HG03045 (cell line): ENCODE measurements at regions not wholly inside any gene's neighbourhood (a gene's known extent, or its start where the extent isn't known, plus 50 kb on each side); places are given as distances from the start of the nearest gene placed in this dataset.
"Not testable (repeated sequence)": the region's sequence is repeated elsewhere in the genome, so short reads cannot be mapped to it uniquely, and the experiment has no call there.

Experiments used
- ATAC-seq: cut with Tn5 transposase; IDR thresholded peaks from one replicate; pipeline ENCODE4 v1.9.1; 2021; ENCODE audit warnings: mild to moderate bottlenecking, moderate library complexity; ENCODE audit not compliant: unreplicated experiment

DNA sequence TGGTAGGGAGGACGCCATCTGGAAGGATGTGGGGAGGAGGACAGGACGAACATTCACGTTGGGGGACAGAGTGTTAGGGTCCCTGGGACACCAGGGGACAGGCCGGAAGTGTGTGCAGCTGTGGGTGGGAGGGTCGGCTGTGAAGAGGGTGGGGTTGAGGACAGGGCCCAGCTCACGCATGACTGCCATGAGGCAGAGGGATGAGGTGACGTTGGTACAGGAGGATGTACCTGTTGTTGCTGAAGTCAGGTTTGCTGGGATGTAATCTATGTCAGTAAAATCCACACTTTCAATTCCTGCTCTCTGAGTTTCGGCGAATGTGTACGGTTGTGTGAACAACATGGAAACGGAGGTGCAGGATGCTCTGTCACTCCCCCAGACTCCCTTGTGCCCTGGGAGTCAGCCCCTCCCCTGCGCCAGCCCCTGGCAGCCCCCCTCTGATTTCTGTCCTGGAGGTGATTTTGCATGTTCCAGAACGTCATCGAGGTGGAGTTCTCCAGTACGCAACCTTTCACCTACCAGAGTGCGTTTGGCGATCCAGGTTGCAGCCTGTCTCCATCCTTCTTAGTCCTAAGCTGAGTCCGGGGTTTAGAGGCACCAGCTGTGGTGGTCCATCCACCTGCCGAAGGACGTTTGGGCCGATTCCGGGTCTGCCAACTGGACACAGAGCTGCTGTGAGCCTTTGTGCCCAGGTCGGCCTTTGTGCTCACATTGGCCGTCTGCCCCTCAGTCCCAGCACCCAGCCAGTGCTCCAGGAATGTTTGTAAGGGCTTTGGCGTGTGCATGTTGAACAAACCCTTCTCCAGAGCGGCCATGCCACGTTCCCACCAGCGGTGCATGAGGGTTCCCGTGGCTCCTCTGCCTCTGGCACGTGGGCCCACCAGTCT, 203.2 kb downstream of the NPIPB11 start:
- not testable (repeated sequence) for ATAC-seq

DNA sequence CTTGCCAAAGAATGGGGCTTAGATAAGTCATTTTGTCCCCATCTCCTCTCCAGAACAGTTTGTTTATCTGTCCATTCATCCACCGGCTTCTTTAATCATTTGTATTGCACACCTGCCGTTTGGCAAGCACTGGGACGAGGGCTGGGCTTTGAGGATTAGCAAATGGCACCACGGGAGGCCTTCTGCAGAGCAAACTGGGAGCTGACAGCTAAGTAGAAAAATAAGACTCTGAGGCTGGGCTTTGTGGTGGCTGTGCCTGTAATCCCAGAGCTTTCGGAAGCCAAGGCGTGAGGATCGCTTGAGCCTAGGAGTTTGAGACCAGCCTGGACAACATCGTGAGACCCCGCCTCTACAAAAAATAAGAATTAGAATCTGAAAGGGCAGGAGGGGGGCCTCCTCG, 203.9 kb downstream of the NPIPB11 start:
- not testable (repeated sequence) for ATAC-seq

DNA sequence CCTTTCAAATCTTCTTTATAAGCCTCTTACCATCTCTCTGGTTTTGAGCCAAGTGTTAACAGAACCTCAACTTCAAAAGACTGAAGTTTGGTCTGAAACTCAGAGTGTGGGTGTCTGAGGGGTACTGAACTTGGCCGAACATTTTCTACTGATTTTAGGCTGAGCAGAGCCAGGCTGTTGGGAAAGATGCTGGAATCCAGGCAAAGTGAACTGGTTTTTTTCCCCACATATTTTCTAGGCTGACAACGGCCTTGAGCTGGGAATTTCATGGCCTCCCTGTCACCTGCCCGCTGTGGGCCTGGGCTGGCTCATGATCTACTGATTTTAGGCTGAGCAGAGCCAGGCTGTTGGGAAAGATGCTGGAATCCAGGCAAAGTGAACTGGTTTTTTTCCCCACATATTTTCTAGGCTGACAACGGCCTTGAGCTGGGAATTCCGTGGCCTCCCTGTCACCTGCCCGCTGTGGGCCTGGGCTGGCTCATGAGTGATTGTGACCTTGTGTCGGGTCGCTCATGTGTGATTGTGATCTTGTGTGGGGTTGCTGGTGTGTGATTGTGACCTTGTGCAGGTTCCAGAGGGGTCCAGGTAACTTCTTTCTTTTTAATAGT, 204.4 kb downstream of the NPIPB11 start:
- ATAC-seq = not testable (repeated sequence)

DNA sequence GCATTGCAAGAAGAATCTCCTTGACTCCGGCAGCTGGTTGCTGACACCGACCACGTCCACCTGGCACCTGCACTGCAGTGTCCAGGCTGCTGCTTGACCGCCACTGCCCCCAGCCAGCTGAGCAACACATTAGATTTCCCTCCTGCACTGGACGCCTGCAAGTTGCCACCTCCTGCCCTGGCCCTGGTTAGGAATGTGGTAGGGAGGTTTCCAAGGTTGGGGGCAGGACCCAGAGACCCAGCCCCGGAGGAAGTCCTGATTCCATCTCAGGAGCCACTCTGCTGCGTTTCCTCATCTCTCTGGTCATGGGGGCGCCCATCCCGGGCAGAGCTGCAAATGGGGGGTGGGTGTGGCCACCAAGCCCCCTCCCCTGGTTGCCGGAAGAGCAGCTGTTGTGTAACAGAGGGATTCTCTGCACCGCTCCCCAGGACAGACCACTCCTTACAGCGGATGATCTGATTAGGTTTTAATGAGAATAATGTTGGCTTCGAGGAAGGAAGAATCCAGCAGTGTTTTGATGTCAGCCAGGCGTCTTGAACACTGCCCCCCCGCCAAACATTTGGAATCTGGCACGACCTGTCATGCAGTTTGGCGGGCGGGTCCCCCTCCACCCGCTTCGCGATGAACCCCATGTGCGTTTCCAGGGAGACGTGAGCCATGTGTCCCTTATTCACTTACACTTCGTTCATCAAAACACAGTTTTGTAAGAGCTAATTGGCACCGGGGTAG, 205.1 kb downstream of the NPIPB11 start:
- not testable (repeated sequence) for ATAC-seq

DNA sequence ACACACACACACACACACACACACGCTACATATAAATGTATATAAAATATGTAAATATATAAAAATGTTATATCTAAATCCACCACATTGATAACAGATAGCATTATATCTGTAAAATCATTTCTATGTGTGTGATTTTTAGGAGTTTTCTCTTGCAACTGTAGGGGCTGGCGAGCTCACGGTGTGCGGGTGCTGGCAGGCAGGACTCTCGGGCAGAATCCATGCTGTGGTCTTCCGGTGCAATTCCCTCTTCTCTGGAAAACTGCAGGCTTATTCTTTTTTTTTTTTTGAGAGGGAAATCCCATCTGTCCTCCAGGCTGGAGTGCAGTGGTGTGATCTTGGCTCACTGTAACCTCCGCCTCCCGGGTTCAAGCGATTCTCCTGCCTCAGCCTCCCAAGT, 205.8 kb downstream of the NPIPB11 start:
- not testable (repeated sequence) for ATAC-seq

DNA sequence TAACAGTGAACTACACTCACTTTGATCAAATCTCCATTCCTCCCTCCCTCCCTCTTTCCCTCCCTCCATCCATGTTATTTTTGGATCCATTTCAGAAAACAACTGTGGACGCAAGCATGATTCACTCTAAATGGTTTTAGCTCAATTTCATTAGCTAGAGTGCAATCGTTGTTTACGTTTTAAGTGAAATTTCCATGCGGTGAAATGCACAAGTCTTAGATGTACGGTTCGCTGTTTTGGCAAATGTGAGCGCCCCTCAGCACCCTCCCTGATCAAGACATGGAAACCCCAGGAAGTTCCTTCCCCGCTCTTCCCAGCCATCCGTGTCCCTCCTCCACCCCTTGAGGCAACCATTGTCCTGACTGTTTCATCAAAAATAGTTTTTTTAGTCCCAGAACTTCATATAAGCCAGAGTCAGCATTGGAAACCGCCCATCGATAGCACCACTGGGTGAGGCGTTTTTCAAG, 206.3 kb downstream of the NPIPB11 start:
- not testable (repeated sequence) for ATAC-seq

DNA sequence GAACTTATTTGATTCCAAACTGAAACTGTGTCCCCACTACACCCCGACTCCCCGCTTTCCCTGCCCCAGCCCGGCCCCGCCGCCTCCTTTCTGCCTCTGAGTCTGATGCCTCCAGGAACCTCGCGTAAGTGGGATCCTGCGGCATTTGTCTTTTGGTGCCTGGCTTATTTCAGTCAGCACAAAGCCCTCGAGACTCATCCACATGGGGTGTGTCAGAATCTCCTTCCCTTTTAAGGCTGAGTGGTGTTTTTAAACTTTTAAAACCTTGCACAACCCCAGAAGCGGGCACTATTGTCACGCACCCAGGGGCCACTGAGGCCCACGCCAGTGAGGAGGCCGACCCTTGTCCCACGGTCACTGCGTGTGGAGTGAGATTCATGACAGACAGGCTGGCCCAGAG, 206.9 kb downstream of the NPIPB11 start:
- not testable (repeated sequence) for ATAC-seq

DNA sequence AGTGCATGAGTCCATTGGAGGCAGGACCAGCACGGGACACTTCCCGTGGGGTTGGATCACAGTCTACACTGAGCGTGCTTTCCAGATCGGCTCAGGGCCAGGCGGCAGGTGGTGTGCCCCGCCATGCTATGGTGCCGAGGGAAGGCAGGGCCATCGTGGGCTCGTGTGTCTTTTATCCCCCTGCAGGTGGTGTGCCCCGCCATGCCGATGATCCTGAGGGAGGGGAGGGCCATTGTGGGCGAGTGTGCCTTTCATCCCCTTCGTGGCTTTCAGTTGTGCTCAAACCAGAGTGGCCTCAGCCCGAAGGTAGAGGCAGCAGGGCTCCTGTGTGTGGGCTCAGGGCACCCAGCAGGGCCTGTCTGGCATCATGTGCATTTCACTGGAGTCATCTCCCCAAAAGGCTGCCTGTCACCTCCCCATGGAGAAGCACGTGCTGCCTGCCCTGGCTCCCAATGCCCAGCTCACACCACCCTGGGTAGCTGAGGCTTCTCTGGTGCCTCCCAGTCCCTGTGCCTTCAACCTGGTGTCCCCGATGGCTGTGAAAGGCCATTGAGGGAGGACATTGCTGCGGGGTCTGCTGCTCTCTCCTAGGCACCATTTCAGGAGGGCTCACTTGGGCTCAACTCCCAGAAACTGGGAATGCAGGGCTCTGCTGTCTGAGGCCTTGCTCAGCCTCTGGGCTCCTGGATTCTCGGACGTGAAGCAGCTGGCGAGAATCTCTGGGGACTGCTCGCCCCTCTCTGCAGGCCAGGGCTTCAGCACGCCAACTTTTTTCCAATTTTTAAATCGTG, 207.6 kb downstream of the NPIPB11 start:
- ATAC-seq = no peak

DNA sequence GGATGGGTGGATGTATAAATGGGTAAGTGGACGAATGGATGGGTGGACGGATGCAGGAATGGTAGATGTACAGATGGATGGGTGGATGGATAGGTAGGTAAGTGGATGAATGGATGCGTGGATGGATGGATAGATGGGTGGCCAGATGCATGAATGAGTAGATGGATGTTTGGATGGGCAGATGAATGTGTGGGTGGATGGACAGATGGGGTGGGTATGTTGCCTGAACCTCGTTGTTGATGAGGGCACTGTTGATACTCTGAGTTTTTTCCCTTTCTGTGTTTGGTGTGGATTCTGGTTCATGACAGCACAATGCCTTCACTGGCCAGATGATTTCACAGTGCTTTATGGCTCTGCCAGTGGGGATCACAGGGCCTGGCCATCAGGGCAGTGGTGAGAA, 208.3 kb downstream of the NPIPB11 start:
- no peak for ATAC-seq

DNA sequence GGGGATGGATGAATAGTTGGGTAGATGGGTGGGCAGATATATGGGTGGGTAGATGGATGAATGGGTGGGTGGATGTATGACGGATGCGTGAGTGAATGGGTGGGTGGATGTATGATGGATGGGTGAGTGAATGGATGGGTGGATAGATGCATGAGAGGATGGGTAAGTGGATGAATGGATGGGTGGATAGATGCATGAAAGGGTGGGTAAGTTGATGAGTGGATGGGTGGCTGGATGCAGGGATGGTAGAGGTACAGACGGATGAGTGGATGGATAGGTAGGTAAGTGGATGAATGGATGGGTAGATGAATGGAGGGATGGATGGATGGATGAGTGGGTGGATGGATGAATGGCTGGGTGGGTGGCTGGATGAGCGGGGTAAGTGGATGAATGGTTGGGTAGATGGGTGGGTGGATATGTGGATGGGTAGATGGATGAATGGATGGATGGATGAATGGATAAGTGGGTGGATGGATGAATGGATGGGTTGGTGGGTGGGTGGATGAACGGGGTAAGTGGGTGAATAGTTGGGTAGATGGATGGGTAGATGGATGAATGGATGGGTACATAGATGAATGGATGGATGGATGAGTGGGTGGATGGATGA, 208.9 kb downstream of the NPIPB11 start:
- ATAC-seq = not testable (repeated sequence)

DNA sequence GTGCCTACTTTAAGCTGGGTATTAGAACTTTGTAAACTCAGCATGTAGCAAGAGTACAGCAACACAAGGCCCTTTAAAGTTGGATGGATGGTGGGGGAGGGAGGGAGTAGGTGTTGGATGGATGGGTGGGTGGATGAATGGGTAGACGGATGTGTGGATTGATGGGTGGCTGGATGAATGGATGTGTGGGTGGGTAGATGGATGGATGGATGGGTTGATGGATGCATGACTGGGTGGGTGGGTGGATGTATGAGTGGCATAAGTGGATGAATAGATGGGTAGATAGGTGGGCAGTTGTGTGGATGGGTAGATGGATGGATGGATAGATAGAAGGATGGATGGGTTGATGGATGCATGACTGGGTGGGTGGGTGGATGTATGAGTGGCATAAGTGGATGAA, 209.8 kb downstream of the NPIPB11 start:
- ATAC-seq = not testable (repeated sequence)

DNA sequence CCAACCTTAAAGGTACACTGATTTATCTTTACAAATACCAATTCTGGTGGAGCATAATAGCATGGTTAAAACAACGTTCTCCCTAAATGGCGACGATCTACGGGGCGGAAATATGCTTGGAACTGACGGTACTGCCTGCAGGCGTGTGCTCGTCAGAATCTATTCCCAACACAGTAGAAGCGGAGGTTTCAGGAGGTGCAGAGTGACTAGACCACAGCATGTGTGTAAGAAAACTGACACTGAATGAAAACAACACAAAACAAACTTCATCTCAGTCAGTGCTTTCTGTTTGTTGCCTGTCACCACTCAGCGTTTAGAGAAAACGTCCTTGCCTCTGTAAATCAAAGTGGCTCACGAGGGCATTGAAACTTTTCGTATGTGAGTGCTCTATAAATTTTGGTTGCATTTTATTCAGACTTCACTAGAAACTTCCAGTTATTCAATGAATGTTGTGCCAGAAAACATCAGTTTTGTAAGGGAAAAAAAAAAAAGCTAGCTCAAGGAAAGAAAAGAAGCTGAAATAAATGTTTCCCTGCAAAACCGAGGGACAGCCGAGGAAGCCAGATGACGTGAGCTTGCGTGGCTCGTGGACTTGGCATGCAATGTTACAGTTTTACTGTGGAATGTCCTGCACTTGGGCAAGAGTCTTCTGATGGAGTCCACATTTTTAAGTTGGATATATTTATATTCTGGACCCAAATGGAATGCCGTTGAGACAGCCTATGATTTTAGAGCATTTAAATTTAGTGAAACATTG, 210.4 kb downstream of the LAT start:
- not testable (repeated sequence) for ATAC-seq

DNA sequence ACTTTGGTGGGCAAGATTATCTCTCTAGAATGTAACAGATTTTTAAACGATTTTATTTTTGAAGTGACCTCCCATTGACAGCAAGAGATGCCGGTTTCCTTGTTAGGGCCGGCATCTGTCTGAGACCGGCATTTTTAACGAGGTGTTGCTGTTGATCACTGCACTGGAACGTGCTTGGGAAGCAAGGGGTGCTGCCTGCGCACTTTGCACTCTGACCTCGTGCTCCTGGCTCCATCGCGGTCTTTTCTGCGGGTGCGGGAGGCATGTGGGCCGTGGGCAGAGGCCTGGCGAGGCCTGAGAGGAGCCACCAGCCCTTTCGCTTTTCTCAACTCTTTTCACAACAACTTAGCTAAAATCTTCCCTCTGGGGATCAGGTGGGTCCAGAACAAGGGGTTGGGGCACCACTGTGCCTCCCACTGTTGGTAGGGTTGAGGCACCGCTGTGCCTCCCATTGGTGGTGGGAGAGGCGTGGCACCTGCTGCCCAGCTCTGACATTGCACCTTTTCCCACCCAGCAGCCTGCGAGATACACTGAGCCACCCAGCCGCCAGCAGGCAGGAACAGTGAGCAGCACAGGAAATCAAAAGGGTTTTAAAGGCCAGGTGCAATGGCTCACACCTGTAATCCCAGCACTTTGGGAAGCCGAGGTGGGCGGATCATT, 209.5 kb downstream of the LAT start:
- ATAC-seq = not testable (repeated sequence)

DNA sequence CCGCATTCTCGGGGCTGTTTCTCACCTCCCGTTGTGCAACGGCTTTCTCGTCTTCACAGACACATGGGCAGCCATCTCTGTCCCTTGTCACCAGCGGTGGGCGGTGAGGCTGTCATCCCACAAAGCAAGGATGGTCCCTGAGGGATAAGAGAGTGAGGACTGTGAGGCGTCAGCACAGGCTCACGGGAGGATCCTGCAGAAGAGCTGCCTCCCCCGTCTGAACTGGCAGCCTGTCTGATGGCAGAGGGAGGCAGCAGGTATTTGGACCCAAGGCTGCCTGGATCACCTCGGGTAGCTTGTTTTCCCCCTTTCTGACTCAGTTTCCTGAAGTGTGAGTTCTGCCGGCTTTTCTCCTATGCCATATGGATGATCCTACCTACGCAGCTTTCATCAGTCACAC, 208.8 kb downstream of the LAT start:
- not testable (repeated sequence) for ATAC-seq

DNA sequence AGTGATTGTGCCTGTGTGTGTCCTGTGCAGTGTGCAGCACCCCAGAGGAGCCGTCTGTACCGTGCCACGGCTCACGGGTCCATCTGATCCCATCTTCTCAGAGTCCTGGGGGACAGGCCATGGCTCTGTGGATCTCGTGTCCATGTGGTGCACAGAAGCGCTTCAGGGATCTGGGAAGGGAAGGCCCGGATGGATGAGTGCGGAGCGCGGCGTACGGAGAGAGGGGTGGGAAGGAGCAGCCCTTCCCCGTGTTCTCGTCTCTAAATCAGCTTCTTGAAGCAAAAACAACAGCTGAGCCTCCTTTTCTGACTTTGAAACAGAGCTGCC, 208.4 kb downstream of the LAT start:
- not testable (repeated sequence) for ATAC-seq

DNA sequence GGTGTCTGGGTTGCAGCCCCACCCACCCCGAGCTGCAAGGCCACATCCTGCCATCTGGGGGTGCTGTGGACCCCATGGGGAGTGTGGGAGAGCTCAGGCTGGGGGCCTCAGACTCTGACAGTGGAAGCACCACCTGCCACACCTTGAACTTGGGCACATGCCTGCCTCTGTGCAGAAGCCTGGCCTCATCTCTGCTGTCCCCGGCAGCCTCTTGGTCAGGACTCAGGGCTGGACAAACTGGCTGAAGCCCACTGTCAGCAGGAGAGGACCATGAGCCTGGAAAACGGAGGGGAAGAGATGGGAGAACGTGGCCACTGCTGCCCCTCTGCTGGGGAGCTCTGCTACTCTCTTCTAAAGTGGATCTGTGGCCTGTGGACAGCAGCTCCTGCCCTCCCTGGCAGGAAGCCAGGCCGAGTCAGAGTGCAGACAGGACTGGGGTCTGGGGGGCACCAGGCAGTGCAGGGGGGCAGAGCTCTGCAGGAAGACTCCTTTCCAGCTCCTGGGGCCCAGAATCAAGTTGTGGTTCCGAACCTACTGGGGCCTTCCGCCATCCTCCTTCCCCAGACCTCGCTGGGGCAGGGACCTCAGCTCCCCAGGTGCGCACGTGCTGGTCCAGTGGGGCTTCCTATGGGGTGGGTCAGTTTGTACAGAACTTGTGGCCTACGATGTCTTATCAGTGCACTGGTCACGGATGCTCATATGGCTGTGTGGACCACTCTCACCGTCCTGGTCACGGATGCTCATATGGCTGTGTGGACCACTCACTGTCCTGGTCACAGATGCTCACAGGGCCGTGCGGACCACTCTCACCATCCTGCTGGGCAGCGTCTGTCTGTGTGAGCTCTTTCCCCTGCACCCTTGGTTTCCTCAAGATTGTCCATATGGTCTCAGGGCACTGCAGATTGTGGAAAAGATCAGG, 207.7 kb downstream of the LAT start:
- no peak for ATAC-seq

DNA sequence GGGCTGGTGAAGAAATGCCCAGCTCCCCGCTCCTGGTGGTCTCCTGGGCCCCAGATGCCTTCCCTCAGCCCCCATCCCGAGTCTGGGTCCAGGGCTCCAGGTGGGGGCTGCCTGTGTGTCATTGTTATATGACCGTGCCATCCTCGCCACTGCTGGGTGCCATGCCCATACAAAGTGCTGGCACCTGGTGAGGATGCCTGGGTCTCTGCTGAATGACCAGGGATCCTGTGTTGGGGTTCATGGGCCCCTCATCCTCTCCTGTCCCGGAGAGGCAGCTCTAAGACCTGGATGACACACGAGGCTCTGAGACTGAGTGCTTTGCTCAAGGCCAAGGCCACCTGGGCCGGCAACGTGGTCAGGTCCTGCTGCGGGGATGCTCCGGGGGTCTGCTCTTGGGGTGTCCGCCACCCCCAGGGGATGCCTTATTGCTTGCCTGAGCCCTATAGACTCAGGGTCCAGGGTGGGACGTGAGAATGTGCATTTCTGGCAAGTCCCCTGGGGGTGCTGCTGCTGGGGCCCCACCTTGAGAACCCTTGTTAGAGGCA, 206.9 kb downstream of the LAT start:
- not testable (repeated sequence) for ATAC-seq
